ENCODE measurements at regions not wholly inside any gene's neighbourhood (a gene's known extent, or its start where the extent isn't known, plus 50 kb on each side); places are given as distances from the start of the nearest gene placed in this dataset.

DNA sequence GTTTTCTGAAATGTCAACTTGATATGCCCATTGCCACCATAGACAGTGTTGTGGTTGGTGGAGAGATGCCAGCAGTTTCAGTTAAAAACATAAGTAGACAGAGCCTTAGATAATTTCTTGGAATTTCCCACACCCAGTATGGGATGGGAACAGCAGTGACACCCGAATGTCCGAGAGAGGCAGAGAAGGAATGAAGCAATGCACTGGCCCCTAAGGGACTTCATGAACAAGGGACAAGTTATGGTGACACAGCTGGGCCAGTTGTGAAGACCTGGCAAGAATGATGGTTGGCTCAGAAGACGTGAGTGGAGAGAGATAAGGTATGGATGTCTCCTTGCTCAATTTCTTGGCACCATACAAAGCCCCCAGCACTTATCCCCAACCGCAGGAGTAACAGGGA, 165.2 kb upstream of the APCDD1 start:
- FAIRE-seq (no peak), DNase-seq (ENCODE audit: low read depth, low spot score) (no peak)
- H3K9me3 ChIP-seq (ENCODE audit: control insufficient read depth, low read depth, low read length): no peaks in the 10 kb centered on the region
- no peaks in the 10 kb centered on the region for H3K27me3 ChIP-seq (ENCODE audit: control insufficient read depth, extremely low read depth, insufficient read depth, low read length)
- H3K4me1 ChIP-seq (ENCODE audit: control insufficient read depth, extremely low read depth, insufficient read depth, low read length): peaks cover 8% of the 10 kb centered on the region
- no peak overlapping the region for H3K27ac ChIP-seq (ENCODE audit: control insufficient read depth, insufficient read depth, low read length)
- no peak overlapping the region for H3K4me2 ChIP-seq (ENCODE audit: control insufficient read depth, extremely low read depth, insufficient read depth, low read depth, low read length)
- H3K36me3 ChIP-seq (ENCODE audit: control insufficient read depth in 2 of 2, extremely low read depth in 1 of 2, insufficient read depth in 2 of 2, low read length in 2 of 2): no peaks in the 10 kb centered on the region
- H2AFZ ChIP-seq (ENCODE audit: control insufficient read depth, low read length): no peak overlapping the region
- no peaks in the 10 kb centered on the region for H3K9me1 ChIP-seq (ENCODE audit: control insufficient read depth, extremely low read depth, insufficient read depth, low read length)
- H4K20me1 ChIP-seq (ENCODE audit: control insufficient read depth, extremely low read depth, insufficient read depth, low read length): no peaks in the 10 kb centered on the region
- no peaks in the 10 kb centered on the region for H3K79me2 ChIP-seq (ENCODE audit: control insufficient read depth, insufficient read depth, low read length)
- H3K9ac ChIP-seq (ENCODE audit: control insufficient read depth, extremely low read depth, insufficient read depth, low read length): no peak overlapping the region
- dilution Hi-C loops (cut with MboI; ENCODE audit: extremely low pct_ligation_motif_present, low sequenced_read_pairs): no loop called here
- no peak overlapping the region for H3K4me3 ChIP-seq (ENCODE audit: control insufficient read depth in 2 of 3, extremely low read depth in 1 of 3, insufficient read depth in 2 of 3, low read depth in 1 of 3, low read length in 3 of 3)
- TF ChIP-seq, protein P1, sequence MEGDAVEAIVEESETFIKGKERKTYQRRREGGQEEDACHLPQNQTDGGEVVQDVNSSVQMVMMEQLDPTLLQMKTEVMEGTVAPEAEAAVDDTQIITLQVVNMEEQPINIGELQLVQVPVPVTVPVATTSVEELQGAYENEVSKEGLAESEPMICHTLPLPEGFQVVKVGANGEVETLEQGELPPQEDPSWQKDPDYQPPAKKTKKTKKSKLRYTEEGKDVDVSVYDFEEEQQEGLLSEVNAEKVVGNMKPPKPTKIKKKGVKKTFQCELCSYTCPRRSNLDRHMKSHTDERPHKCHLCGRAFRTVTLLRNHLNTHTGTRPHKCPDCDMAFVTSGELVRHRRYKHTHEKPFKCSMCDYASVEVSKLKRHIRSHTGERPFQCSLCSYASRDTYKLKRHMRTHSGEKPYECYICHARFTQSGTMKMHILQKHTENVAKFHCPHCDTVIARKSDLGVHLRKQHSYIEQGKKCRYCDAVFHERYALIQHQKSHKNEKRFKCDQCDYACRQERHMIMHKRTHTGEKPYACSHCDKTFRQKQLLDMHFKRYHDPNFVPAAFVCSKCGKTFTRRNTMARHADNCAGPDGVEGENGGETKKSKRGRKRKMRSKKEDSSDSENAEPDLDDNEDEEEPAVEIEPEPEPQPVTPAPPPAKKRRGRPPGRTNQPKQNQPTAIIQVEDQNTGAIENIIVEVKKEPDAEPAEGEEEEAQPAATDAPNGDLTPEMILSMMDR (optimal IDR thresholded peaks at IDR 0.05 in 1 of 3, IDR thresholded peaks at IDR 0.05 in 1 of 3, conservative IDR thresholded peaks at IDR 0.05 in 1 of 3; ENCODE audit: extremely low read depth in 1 of 3, insufficient read depth in 2 of 3, low read length in 3 of 3): no peak
- no peak for TF ChIP-seq EZH2 (IDR thresholded peaks at IDR 0.05; ENCODE audit: low read length)

DNA sequence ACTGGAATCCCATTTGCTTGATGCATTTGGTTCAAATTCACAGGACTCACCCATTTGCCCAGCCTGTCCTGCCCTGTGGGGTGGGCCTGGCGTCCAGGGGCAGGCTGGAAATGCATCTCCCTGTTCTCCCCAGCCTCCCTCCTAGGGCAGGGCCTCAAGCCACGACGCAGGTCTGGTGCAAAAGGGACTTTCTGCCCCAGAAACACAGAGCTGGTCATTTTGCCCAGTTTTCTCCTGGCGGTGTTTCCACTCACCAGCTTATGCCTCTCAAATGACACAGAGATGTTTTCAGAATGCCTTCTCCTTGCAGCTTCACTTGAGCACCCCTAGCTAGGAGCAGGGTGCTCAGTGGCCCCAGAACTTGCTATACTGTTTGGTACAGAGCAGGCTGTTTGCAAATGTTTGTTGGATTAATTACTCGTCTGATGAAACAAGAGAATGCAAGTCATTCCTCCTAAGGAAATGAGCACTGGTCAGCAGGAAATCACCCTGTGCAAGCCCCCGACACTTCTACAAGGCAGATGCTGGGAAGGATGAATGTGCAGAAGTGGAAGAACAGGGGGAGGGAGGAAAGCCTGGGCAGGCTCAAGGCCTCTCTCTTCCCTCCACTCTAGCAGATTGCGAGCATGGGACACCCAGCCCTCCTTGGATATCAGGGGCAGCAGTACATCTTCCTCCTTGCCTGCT, 164.3 kb upstream of the APCDD1 start:
- Histone ChIP-seq H3K9ac (ENCODE audit: control insufficient read depth, extremely low read depth, insufficient read depth, low read length) (no peak overlapping the region), H2AFZ (ENCODE audit: control insufficient read depth, low read length) (no peak overlapping the region)

More for the DNA sequence above, 164.3 kb upstream of the APCDD1 start:
- no peak for TF ChIP-seq EZH2 (IDR thresholded peaks at IDR 0.05; ENCODE audit: low read length)
- TF ChIP-seq, protein P1 (optimal IDR thresholded peaks at IDR 0.05 in 1 of 3, IDR thresholded peaks at IDR 0.05 in 1 of 3, conservative IDR thresholded peaks at IDR 0.05 in 1 of 3; ENCODE audit: extremely low read depth in 1 of 3, insufficient read depth in 2 of 3, low read length in 3 of 3): no peak
- Histone ChIP-seq H3K4me1 (ENCODE audit: control insufficient read depth, extremely low read depth, insufficient read depth, low read length) (peaks cover 8% of the 10 kb centered on the region), H4K20me1 (ENCODE audit: control insufficient read depth, extremely low read depth, insufficient read depth, low read length) (no peaks in the 10 kb centered on the region), H3K9me3 (ENCODE audit: control insufficient read depth, low read depth, low read length) (no peaks in the 10 kb centered on the region), H3K27me3 (ENCODE audit: control insufficient read depth, extremely low read depth, insufficient read depth, low read length) (no peaks in the 10 kb centered on the region), H3K4me3 (ENCODE audit: control insufficient read depth in 2 of 3, extremely low read depth in 1 of 3, insufficient read depth in 2 of 3, low read depth in 1 of 3, low read length in 3 of 3) (no peak overlapping the region), H3K27ac (ENCODE audit: control insufficient read depth, insufficient read depth, low read length) (no peak overlapping the region), H3K79me2 (ENCODE audit: control insufficient read depth, insufficient read depth, low read length) (no peaks in the 10 kb centered on the region), H3K9me1 (ENCODE audit: control insufficient read depth, extremely low read depth, insufficient read depth, low read length) (no peaks in the 10 kb centered on the region), H3K36me3 (ENCODE audit: control insufficient read depth in 2 of 2, extremely low read depth in 1 of 2, insufficient read depth in 2 of 2, low read length in 2 of 2) (no peaks in the 10 kb centered on the region), H3K4me2 (ENCODE audit: control insufficient read depth, extremely low read depth, insufficient read depth, low read depth, low read length) (no peak overlapping the region)
- FAIRE-seq (no peak), DNase-seq (ENCODE audit: low read depth, low spot score) (no peak)
- dilution Hi-C loops (cut with MboI; ENCODE audit: extremely low pct_ligation_motif_present, low sequenced_read_pairs): no loop called here

All from keratinocyte (primary cell).